NCI-H82 treated with DMSO at 0.1 percent for 48 hours (cell line): ENCODE measurements at regions not wholly inside any gene's neighbourhood (a gene's known extent, or its start where the extent isn't known, plus 50 kb on each side); places are given as distances from the start of the nearest gene placed in this dataset.
"Not testable (repeated sequence)": the region's sequence is repeated elsewhere in the genome, so short reads cannot be mapped to it uniquely, and the experiment has no call there.

Experiments used
- DNase-seq: peaks from one replicate; lab custom pipeline; 2025; ENCODE audit not compliant: unreplicated experiment; lab: John Stamatoyannopoulos, UW

- DNase-seq = no peak
Observed at GRCh38 chr13:22915442-22916082, 265.2 kb upstream of the SGCG start.

GRCh38 chr13:22916276-22916675 is 264.5 kb upstream of the SGCG start:
- not testable (repeated sequence) for DNase-seq

GRCh38 chr13:22925881-22926747 is 254.7 kb upstream of the SGCG start:
- DNase-seq = no peak

- DNase-seq = no peak
Observed at GRCh38 chr13:22926748-22927400, 253.9 kb upstream of the SGCG start.

GRCh38 chr13:22927845-22928244 is 252.9 kb upstream of the SGCG start:
- DNase-seq = not testable (repeated sequence)

GRCh38 chr13:22929381-22930126 is 251.2 kb upstream of the SGCG start:
- no peak for DNase-seq

- no peak for DNase-seq
Observed at GRCh38 chr13:22931576-22931975, 249.2 kb upstream of the SGCG start.

GRCh38 chr13:22932632-22933412 is 248.0 kb upstream of the SGCG start:
- not testable (repeated sequence) for DNase-seq

- no peak for DNase-seq
Observed at GRCh38 chr13:22933571-22934181, 247.1 kb upstream of the SGCG start.

- no peak for DNase-seq
Observed at GRCh38 chr13:22934744-22935523, 245.8 kb upstream of the SGCG start.

- DNase-seq = no peak
Observed at GRCh38 chr13:22936228-22936627, 244.6 kb upstream of the SGCG start.

GRCh38 chr13:22937241-22937640 is 243.5 kb upstream of the SGCG start:
- DNase-seq = no peak

- DNase-seq = no peak
Observed at GRCh38 chr13:22937953-22938352, 242.8 kb upstream of the SGCG start.

- no peak for DNase-seq
Observed at GRCh38 chr13:22938576-22938975, 242.2 kb upstream of the SGCG start.

GRCh38 chr13:22939157-22939556 is 241.6 kb upstream of the SGCG start:
- DNase-seq = no peak

GRCh38 chr13:22940090-22940710 is 240.6 kb upstream of the SGCG start:
- no peak for DNase-seq

- no peak for DNase-seq
Observed at GRCh38 chr13:22940736-22941135, 240.0 kb upstream of the SGCG start.

GRCh38 chr13:22941495-22941894 is 239.3 kb upstream of the SGCG start:
- DNase-seq = not testable (repeated sequence)

- DNase-seq = not testable (repeated sequence)
Observed at GRCh38 chr13:22942831-22943230, 237.9 kb upstream of the SGCG start.
